ENCODE measurements at regions not wholly inside any gene's neighbourhood (a gene's known extent, or its start where the extent isn't known, plus 50 kb on each side); places are given as distances from the start of the nearest gene placed in this dataset.

DNA sequence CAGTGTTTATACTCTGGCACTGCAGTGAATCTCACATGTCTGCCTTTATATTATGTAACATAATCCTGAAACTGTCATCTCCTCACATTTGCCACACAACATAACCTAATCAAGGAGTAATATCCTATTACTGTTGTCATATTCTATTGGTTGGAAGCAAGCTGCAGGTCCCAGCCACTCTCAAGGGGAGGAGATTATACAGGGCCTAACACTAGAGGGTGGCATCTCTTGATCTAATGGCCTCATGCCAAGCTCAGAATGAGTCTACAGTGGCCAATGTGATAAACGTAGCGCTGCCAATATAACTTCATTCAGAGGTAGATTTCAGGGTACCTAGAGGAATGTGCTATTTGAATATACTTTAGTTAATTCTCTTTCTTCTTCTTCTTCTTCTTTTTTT, 166.8 kb downstream of the BACH1 start:
- Histone ChIP-seq H3K27me3 (ENCODE audit: control insufficient read depth, insufficient read depth, low read length) (no peaks in the 10 kb centered on the region), H3K9me3 (ENCODE audit: control insufficient read depth, insufficient read depth, low read depth, low read length) (no peaks in the 10 kb centered on the region), H3K4me1 (ENCODE audit: control insufficient read depth, insufficient read depth, low read length) (no peaks in the 10 kb centered on the region), H3K4me3 (ENCODE audit: low read depth in 2 of 2, low read length in 2 of 2) (no peak overlapping the region), H3K27ac (ENCODE audit: low read length) (no peak overlapping the region), H3K36me3 (ENCODE audit: control insufficient read depth, insufficient read depth, low read length) (no peaks in the 10 kb centered on the region)
- no TSS peak for BruUV-seq (replicated peaks)
- in situ Hi-C loops (cut with HindIII; ENCODE audit: low pct_unique_long_range_greater_than_20kb, low sequenced_read_pairs), result no loop called here
- DNase-seq (ENCODE audit: low read depth, low spot score), result no peak
- no peak for TF ChIP-seq POLR2AphosphoS5 (IDR thresholded peaks at IDR 0.05; ENCODE audit: low read depth, low read length)
- TF ChIP-seq, protein P1, sequence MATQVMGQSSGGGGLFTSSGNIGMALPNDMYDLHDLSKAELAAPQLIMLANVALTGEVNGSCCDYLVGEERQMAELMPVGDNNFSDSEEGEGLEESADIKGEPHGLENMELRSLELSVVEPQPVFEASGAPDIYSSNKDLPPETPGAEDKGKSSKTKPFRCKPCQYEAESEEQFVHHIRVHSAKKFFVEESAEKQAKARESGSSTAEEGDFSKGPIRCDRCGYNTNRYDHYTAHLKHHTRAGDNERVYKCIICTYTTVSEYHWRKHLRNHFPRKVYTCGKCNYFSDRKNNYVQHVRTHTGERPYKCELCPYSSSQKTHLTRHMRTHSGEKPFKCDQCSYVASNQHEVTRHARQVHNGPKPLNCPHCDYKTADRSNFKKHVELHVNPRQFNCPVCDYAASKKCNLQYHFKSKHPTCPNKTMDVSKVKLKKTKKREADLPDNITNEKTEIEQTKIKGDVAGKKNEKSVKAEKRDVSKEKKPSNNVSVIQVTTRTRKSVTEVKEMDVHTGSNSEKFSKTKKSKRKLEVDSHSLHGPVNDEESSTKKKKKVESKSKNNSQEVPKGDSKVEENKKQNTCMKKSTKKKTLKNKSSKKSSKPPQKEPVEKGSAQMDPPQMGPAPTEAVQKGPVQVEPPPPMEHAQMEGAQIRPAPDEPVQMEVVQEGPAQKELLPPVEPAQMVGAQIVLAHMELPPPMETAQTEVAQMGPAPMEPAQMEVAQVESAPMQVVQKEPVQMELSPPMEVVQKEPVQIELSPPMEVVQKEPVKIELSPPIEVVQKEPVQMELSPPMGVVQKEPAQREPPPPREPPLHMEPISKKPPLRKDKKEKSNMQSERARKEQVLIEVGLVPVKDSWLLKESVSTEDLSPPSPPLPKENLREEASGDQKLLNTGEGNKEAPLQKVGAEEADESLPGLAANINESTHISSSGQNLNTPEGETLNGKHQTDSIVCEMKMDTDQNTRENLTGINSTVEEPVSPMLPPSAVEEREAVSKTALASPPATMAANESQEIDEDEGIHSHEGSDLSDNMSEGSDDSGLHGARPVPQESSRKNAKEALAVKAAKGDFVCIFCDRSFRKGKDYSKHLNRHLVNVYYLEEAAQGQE (IDR thresholded peaks at IDR 0.05; ENCODE audit: insufficient read depth in 1 of 2, low read depth in 2 of 2, low read length in 1 of 2), result no peak
- TF ChIP-seq, protein P2, sequence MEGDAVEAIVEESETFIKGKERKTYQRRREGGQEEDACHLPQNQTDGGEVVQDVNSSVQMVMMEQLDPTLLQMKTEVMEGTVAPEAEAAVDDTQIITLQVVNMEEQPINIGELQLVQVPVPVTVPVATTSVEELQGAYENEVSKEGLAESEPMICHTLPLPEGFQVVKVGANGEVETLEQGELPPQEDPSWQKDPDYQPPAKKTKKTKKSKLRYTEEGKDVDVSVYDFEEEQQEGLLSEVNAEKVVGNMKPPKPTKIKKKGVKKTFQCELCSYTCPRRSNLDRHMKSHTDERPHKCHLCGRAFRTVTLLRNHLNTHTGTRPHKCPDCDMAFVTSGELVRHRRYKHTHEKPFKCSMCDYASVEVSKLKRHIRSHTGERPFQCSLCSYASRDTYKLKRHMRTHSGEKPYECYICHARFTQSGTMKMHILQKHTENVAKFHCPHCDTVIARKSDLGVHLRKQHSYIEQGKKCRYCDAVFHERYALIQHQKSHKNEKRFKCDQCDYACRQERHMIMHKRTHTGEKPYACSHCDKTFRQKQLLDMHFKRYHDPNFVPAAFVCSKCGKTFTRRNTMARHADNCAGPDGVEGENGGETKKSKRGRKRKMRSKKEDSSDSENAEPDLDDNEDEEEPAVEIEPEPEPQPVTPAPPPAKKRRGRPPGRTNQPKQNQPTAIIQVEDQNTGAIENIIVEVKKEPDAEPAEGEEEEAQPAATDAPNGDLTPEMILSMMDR (IDR thresholded peaks at IDR 0.05), result no peak
- no peak for TF ChIP-seq TCF7L2 (IDR thresholded peaks at IDR 0.05; ENCODE audit: low read depth, low read length)
- no peak for TF ChIP-seq SIN3A (IDR thresholded peaks at IDR 0.05; ENCODE audit: borderline replicate concordance, insufficient read depth, low read depth, low read length)
- POLR2A ChIA-PET, result no interaction called here
- CTCF ChIA-PET, result no interaction called here
- ATAC-seq, result no peak
- intact Hi-C loops (cut with micrococcal nuclease; ENCODE audit: unreplicated experiment), result no loop called here

DNA sequence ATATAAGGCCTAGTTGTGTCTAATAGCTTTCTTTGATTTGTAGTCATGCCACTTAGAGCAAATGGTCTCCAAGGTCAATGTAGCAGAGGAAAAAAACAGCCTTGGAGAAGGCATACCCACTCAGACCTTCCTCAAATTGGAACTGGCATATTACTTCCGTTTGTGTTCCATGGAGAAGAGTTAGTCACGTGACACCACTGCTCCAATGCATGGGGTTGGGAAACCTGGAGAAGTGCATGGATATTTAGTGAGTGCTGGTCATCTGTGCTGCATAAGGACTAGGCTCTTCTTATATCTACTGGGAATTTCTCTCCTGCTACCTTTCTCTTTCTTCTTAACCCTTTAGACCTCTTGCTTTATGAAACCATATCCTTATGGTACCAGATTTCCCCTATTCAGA, 167.8 kb downstream of the BACH1 start:
- CTCF ChIA-PET, result no interaction called here
- intact Hi-C loops (cut with micrococcal nuclease; ENCODE audit: unreplicated experiment) (no loop called here), in situ Hi-C loops (cut with HindIII; ENCODE audit: low pct_unique_long_range_greater_than_20kb, low sequenced_read_pairs) (no loop called here)
- Histone ChIP-seq H3K27ac (ENCODE audit: low read length) (no peak overlapping the region), H3K27me3 (ENCODE audit: control insufficient read depth, insufficient read depth, low read length) (no peaks in the 10 kb centered on the region), H3K36me3 (ENCODE audit: control insufficient read depth, insufficient read depth, low read length) (no peaks in the 10 kb centered on the region), H3K4me3 (ENCODE audit: low read depth in 2 of 2, low read length in 2 of 2) (no peak overlapping the region), H3K4me1 (ENCODE audit: control insufficient read depth, insufficient read depth, low read length) (no peaks in the 10 kb centered on the region), H3K9me3 (ENCODE audit: control insufficient read depth, insufficient read depth, low read depth, low read length) (no peaks in the 10 kb centered on the region)
- DNase-seq (ENCODE audit: low read depth, low spot score) (no peak), ATAC-seq (no peak)
- BruUV-seq (replicated peaks), result no TSS peak
- POLR2A ChIA-PET, result no interaction called here
- TF ChIP-seq TCF7L2 (IDR thresholded peaks at IDR 0.05; ENCODE audit: low read depth, low read length), result no peak
- TF ChIP-seq, protein P1 (IDR thresholded peaks at IDR 0.05; ENCODE audit: insufficient read depth in 1 of 2, low read depth in 2 of 2, low read length in 1 of 2), result no peak
- TF ChIP-seq POLR2AphosphoS5 (IDR thresholded peaks at IDR 0.05; ENCODE audit: low read depth, low read length), result no peak
- TF ChIP-seq, protein P2 (IDR thresholded peaks at IDR 0.05), result no peak

Data from Panc1 (cell line).